Activated gamma-delta T cell (primary cell): ENCODE measurements at regions not wholly inside any gene's neighbourhood (a gene's known extent, or its start where the extent isn't known, plus 50 kb on each side); places are given as distances from the start of the nearest gene placed in this dataset.

Source experiments
- DNase-seq: peaks from one replicate; lab custom pipeline; 2025; lab: John Stamatoyannopoulos, UW

- DNase-seq, result no peak
Measured at GRCh38 chr2:239674101-239674980, 273.5 kb upstream of the HDAC4 start.

GRCh38 chr2:239673641-239674040, 272.8 kb upstream of the HDAC4 start:
- DNase-seq, result no peak

GRCh38 chr2:239671916-239672849, 271.4 kb upstream of the HDAC4 start:
- no peak for DNase-seq

DNA sequence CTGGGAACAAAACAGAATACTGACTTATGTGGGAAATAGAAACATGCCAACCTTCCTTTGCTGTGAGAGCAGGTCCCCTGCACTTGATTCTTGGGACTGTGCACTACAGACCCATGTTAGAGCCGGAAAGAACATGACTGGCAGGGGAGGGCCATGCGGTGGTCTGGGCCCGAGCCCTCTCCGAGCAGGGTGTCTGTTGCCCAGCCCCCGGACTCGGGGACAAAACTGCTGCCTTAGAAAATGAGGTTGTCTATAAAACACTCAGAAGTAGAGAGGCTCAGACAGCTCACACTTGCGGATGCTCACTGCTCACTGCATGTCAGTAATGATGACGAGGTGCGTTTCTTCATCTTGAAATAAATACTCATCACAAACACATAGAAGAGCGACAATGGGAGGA, 270.7 kb upstream of the HDAC4 start:
- DNase-seq, result no peak

DNA sequence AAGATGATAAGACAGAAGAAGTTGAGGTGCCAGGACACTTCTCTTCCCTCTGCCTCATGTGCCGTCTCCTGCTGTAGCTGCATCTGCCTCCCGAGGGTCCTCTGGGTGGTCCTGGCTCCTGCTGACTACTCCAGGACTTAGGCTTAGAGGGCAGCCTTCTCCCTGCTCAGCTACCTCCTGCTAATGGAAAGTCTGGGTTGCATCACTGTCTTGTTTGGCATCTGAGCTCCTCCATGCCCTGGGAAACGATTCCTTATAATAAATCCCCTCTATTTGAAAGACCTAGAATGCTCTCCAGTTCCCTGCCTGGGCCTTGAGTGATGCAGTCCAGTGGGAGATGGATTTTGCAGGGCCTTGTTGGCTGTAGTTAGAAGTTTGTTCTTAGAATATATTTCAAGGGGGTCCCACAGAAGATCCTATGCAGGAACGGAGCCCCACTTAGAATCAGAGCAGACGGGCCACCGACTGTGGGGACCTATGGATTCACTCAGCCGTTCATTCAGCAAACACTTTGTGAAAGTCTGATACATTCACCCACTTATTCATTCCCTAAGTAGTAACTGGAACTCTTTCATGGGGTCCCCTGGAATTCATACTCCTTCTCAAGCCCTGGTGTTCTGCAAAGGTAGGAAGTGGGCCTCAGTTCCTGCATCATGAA, 269.8 kb upstream of the HDAC4 start:
- no peak for DNase-seq

- DNase-seq, result no peak
Measured at GRCh38 chr2:239669899-239670460, 269.2 kb upstream of the HDAC4 start.

- DNase-seq, result no peak
Measured at GRCh38 chr2:239669181-239669898, 268.5 kb upstream of the HDAC4 start.

GRCh38 chr2:239668651-239669050, 267.8 kb upstream of the HDAC4 start:
- DNase-seq, result no peak

DNA sequence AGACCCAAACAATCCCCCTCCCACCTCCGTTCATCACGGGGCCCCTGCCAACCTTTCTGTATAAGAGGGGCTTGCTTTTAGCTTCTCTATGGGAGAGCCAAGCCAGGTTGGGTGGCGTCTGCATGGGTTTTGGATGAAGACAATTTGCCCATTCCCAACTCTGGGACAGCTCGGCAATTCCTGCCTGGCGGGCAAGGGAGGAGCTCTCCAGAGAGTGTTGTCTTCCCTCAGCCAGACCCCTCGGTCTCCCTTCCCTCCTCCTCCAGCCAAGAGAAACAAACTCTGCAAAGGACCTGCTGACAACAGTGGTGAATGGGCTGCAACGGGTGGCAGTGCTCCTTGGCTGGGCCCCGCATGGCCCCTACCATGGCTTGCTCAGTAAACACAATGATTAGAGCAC, 267.2 kb upstream of the HDAC4 start:
- DNase-seq, result no peak

GRCh38 chr2:239667431-239667985, 266.7 kb upstream of the HDAC4 start:
- DNase-seq, result no peak

DNA sequence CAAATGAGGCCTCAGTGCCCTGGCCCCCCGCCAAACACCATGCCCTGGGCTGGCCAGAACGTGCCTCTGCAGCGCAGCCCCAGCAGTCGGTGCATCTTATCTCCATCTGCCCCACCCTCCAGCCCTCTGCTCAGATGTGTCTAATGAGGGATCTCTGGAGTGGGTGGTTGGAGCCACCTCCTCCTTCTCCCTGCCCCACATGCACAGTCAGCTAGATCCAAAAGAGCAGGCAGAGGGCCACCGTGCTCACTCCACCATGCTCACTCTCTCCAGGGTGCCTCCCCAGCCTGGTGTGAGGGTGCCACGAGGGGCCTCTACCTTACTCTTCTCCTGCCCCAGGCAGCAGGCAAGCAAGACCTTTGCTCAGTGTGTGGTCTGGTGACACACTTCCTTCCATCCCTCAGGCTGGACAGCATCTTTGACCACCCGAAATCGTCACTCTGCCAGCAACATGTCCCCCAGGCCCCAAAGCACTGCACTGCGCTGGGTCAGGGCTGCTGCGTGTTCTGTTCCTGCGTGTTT, 266.1 kb upstream of the HDAC4 start:
- DNase-seq, result no peak

DNA sequence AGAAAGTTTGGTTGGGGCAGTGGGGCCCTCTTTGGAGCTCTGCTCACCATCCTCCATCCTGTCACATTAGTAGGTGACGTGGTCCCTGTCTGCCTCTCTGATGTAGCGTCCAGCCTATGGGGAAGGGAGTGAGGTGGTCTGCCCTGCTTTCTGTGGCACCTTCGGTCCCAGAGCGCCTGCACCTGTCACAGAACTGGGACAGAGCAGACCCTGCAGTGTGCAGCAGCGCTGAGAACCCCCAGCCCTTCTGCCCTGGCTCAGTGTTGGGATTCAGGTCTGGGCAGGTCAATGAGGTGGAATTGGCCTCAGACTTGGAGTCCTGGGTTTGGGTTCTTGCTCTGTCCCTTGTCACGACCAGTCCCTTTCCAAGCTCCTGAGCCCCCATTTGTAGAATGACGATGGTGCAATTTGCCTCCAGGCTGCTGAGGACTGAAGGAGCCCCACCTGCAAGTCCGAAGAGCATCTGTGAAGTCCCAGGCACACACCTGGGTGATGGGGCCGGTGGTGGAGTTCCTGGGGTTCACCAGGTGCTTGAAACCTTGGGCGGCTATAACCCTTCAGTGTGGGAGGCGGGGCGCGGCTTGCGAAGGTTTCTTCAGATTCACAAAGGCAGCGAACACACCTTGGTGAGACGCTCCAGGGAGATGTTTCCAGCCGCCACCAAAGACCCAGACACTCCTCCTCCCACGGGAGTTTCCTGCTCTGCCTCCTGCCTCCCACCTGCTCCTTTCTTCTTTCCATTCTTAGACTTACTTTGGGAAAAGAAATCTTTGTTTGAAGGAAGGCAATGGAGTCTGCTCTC, 265.4 kb upstream of the HDAC4 start:
- no peak for DNase-seq

DNA sequence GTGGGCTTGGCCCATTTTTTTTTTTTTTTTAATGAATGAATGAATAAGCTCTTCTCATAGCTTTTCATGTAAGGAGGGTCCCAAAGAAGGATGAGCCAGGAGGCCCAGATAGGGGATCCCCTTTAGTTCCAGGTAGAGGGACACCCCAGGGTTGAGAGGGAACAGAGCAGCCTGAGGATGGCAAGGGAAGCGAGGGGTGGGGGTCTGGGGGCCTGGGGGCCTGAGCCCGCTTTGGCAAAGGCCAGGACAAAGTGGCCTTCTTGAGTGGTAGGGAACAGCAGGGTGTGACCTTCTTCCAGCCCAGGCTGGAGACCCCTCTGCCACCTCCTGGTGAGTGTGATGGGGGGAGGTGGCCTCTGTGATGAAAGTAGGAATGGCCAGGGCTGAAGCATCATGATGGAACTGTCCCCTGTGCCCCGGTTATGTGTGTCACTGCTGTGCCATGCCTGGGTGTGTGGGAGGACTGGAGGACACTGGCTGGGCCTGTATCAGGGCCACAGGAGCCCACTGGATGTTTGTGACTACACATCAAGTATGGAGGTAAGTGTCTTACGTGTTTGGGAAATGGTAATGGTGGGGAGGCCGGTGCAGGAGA, 263.5 kb upstream of the HDAC4 start:
- DNase-seq, result no peak

DNA sequence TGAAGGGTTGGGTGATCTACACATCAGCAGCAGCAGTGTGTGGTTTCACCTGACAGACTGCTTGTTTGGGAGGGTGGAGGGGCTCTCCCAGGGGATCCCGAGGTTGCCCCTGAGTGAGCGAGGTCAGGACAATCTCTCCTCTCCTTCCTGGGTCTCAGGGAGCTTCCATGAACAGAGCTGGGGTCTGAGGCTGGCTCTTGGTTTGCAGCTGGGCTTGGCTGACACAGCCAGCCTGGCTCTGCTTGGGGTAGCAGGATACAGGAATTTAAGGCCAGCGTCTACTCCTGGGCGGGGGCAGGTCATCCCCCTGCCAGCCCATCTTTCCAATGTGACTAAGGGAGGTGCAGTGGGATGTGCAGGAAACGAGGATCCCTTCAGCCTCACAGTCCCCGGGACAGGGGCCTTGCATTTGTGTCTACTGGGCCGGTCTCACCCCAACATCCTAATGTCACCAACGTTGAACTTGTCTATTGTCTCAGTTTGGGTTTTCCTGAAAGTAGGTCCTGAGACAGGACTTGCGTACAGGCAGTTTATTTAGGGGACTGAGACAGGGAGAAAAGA, 262.6 kb upstream of the HDAC4 start:
- DNase-seq, result no peak

GRCh38 chr2:239662413-239663120, 261.7 kb upstream of the HDAC4 start:
- DNase-seq, result no peak

DNA sequence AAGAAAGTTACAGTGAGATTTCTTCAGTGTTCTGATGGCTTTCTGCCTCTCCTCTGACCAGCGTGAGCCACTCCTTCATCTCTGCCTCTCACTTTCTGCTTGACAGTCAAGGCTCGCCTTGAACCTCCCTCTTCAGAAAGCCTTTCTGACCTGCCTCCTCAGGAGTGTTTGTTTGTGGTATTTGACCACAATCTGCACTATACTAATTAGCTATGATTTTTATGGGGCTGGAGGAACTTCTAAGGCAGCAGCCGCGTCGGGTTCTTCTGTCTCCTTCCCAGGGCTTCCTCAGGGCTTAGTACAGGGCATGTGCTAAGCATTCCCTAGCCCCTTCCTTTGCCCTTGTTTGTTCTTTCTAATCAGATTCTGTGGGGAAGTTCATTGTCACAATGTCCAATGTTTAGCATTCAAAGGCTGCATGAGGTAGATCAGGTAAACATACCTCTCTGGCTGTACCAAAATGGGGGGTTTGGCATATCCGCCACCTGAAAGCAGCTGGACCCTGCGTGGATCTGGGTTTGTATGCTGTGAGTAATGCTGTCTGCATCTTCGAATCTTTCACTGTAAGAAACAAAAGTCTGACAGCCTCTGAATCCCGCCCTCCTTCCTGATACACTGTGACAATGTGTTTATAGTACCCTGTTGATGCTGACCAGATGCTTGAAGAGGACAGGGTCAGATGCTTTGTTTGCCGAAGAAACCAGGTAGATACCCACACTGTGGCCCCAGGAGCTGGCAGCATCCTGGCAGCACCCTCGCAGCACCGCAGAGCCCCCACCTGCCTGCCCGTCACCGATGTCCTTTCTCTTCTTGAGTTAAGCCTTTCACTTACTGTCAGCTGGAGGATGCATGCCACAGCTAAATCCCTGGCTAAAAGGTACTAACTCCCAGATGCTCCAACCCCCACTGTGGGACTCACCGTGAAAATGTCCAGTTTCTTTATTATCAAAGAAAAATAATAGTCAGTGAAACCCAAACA, 260.8 kb upstream of the HDAC4 start:
- no peak for DNase-seq
